ENCODE measurements at regions not wholly inside any gene's neighbourhood (a gene's known extent, or its start where the extent isn't known, plus 50 kb on each side); places are given as distances from the start of the nearest gene placed in this dataset.

DNA sequence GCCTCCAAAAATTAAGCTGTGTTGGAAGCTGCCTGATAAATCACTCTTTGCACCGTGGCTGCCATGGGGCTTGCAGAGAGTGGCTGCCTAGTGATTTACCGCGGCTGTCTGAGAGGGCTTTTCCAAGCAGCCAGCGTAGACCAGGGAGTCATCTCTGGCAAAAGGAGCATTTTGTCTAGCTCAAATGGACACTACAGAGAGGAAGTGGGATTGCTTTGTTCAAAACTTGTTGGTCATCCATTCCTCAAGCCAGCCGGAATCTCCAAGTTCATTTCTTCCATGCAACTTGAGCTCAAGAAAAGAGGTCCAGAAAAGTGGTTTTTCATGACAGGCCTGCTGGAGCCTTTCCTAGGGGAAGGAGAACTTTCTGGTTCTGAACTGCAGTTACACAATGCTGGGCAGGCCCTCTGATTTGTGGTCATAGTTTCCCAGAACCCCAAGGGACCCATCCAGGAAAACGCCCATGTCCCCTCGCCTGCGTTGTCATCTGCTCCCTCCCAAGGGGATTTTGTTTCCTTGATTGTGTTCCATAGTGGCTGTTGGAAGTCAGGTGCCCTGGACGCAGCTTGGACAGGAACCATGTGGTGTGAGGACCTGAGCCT, 108.1 kb downstream of the TRIB2 start:
- 74% methylated on average over 9 of the region's 9 CpGs for WGBS (ENCODE audit: insufficient coverage)
- H3K27ac ChIP-seq (ENCODE audit: low read length) = no peak overlapping the region
- H3K27me3 ChIP-seq (ENCODE audit: control insufficient read depth, insufficient read depth, low read length) = no peaks in the 10 kb centered on the region
- no peaks in the 10 kb centered on the region for H3K9me3 ChIP-seq (ENCODE audit: control insufficient read depth, insufficient read depth, low read length)
- Mint-ChIP-seq H3K36me3 (no peaks in the 10 kb centered on the region), H3K27ac (no peak overlapping the region), H3K9me3 (no peaks in the 10 kb centered on the region), H3K4me3 (no peak overlapping the region), H3K27me3 (ENCODE audit: low read depth in 2 of 2) (peaks cover 6 to 8% of the 10 kb centered on the region in 2 donors), H3K4me1 (peaks cover 2 to 7% of the 10 kb centered on the region in 2 donors)
- no peak overlapping the region for H3K4me3 ChIP-seq (ENCODE audit: low read length)
- H3K36me3 ChIP-seq (ENCODE audit: control insufficient read depth, insufficient read depth, low read length) = no peaks in the 10 kb centered on the region
- ATAC-seq = no peak
- DNase-seq = no peak
- H3K4me1 ChIP-seq (ENCODE audit: control insufficient read depth, insufficient read depth, low read length) = no peaks in the 10 kb centered on the region
- intact Hi-C loops (cut with micrococcal nuclease) = no loop called here
- TF ChIP-seq, protein P1, sequence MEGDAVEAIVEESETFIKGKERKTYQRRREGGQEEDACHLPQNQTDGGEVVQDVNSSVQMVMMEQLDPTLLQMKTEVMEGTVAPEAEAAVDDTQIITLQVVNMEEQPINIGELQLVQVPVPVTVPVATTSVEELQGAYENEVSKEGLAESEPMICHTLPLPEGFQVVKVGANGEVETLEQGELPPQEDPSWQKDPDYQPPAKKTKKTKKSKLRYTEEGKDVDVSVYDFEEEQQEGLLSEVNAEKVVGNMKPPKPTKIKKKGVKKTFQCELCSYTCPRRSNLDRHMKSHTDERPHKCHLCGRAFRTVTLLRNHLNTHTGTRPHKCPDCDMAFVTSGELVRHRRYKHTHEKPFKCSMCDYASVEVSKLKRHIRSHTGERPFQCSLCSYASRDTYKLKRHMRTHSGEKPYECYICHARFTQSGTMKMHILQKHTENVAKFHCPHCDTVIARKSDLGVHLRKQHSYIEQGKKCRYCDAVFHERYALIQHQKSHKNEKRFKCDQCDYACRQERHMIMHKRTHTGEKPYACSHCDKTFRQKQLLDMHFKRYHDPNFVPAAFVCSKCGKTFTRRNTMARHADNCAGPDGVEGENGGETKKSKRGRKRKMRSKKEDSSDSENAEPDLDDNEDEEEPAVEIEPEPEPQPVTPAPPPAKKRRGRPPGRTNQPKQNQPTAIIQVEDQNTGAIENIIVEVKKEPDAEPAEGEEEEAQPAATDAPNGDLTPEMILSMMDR (IDR thresholded peaks at IDR 0.05) = no peak

DNA sequence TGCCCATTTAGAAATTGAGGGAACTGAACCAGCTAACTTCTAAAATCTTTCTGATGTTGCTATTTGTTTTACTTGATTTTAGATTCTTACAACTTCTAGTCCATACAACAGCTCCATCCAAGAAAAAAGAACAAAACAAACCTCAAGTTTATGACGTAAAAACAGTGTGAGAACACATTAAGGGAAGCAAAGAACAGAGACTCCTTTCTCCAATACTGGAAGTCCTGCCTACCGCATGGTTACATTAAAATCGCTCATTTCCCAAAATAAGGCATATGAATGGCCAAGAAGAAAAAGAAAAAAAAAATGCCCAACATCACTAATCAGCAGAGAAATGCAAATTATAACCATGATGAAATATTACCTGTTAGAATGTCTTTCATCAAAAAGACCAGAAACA, 110.0 kb downstream of the TRIB2 start:
- DNase-seq (no peak), ATAC-seq (no peak)
- Mint-ChIP-seq H3K27me3 (ENCODE audit: low read depth in 2 of 2) (peaks cover 4 to 15% of the 10 kb centered on the region in 2 donors), H3K36me3 (no peaks in the 10 kb centered on the region), H3K9me3 (no peaks in the 10 kb centered on the region), H3K4me3 (no peak overlapping the region), H3K27ac (no peak overlapping the region), H3K4me1 (peaks cover 0 to 5% of the 10 kb centered on the region in 2 donors)
- H3K9me3 ChIP-seq (ENCODE audit: control insufficient read depth, insufficient read depth, low read length) = no peaks in the 10 kb centered on the region
- no peaks in the 10 kb centered on the region for H3K36me3 ChIP-seq (ENCODE audit: control insufficient read depth, insufficient read depth, low read length)
- H3K27me3 ChIP-seq (ENCODE audit: control insufficient read depth, insufficient read depth, low read length) = no peaks in the 10 kb centered on the region
- TF ChIP-seq, protein P1 (IDR thresholded peaks at IDR 0.05) = no peak
- WGBS (ENCODE audit: insufficient coverage) = 83% methylated on average over 3 of the region's 3 CpGs
- intact Hi-C loops (cut with micrococcal nuclease) = no loop called here
- H3K4me1 ChIP-seq (ENCODE audit: control insufficient read depth, insufficient read depth, low read length) = no peaks in the 10 kb centered on the region
- H3K27ac ChIP-seq (ENCODE audit: low read length) = no peak overlapping the region
- no peak overlapping the region for H3K4me3 ChIP-seq (ENCODE audit: low read length)

DNA sequence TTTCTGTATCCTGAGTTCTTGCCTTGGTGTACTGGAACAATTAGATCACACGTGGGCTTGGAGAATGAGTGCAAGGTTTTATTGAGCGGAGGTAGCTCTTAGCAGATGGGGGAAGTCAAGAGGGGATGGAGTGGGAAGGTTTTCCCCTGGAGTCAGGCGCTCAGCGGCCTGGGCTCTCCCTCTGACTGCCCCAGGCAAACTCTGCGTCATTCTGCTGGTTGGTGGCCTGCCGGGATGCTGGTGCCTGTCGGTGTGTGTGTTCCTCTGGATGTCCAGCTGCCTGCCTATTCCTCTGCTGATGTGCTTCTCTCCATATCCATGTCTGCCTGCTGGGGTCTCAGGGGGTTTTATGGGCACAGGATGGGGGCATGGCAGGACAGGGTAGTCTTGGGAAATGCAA, 111.0 kb downstream of the TRIB2 start:
- H3K9me3 Mint-ChIP-seq = no peaks in the 10 kb centered on the region
- no peak overlapping the region for H3K27ac ChIP-seq (ENCODE audit: low read length)
- DNase-seq = no peak
- H3K9me3 ChIP-seq (ENCODE audit: control insufficient read depth, insufficient read depth, low read length) = no peaks in the 10 kb centered on the region
- no peaks in the 10 kb centered on the region for H3K36me3 ChIP-seq (ENCODE audit: control insufficient read depth, insufficient read depth, low read length)
- no peak overlapping the region for H3K4me3 ChIP-seq (ENCODE audit: low read length)
- no peaks in the 10 kb centered on the region for H3K4me1 Mint-ChIP-seq
- no peaks in the 10 kb centered on the region for H3K4me1 ChIP-seq (ENCODE audit: control insufficient read depth, insufficient read depth, low read length)
- no peak overlapping the region for H3K4me3 Mint-ChIP-seq
- intact Hi-C loops (cut with micrococcal nuclease) = no loop called here
- ATAC-seq = no peak
- H3K27me3 Mint-ChIP-seq (ENCODE audit: low read depth in 2 of 2) = peaks cover 0 to 23% of the 10 kb centered on the region in 2 donors
- WGBS (ENCODE audit: insufficient coverage) = 97% methylated on average over 7 of the region's 7 CpGs
- H3K36me3 Mint-ChIP-seq = no peaks in the 10 kb centered on the region
- no peak overlapping the region for H3K27ac Mint-ChIP-seq
- TF ChIP-seq, protein P1 (IDR thresholded peaks at IDR 0.05) = no peak
- no peaks in the 10 kb centered on the region for H3K27me3 ChIP-seq (ENCODE audit: control insufficient read depth, insufficient read depth, low read length)

DNA sequence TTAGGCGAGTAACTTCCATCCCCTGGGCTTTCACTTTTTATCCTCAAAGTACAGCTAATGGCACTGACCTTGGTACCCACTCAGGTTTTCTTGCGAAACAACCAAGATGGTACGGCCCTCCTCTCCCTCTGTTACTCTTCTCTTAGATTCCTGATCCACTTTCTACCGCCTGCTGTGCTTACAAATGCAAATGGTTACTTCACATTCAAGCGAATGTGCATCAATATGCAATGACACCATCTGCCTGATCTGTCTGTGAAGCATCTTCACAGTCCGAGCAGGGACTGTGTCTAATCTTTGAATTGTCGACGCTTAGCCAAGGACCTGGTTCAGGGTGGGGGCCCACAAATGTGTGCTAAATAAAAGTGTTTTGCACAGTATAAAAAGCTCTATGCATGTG, 112.2 kb downstream of the TRIB2 start:
- Histone ChIP-seq H3K9me3 (ENCODE audit: control insufficient read depth, insufficient read depth, low read length) (no peaks in the 10 kb centered on the region), H3K4me1 (ENCODE audit: control insufficient read depth, insufficient read depth, low read length) (no peaks in the 10 kb centered on the region), H3K36me3 (ENCODE audit: control insufficient read depth, insufficient read depth, low read length) (no peaks in the 10 kb centered on the region), H3K27ac (ENCODE audit: low read length) (no peak overlapping the region), H3K27me3 (ENCODE audit: control insufficient read depth, insufficient read depth, low read length) (no peaks in the 10 kb centered on the region), H3K4me3 (ENCODE audit: low read length) (no peak overlapping the region)
- DNase-seq (no peak), ATAC-seq (no peak)
- no peaks in the 10 kb centered on the region for H3K9me3 Mint-ChIP-seq
- intact Hi-C loops (cut with micrococcal nuclease) = no loop called here
- peaks cover 0 to 17% of the 10 kb centered on the region in 2 donors for H3K27me3 Mint-ChIP-seq (ENCODE audit: low read depth in 2 of 2)
- no peaks in the 10 kb centered on the region for H3K4me1 Mint-ChIP-seq
- TF ChIP-seq, protein P1 (IDR thresholded peaks at IDR 0.05) = no peak
- no peak overlapping the region for H3K27ac Mint-ChIP-seq
- whole genome bisulfite sequencing (ENCODE audit: insufficient coverage) = 95% methylated on average over 8 of the region's 8 CpGs
- no peak overlapping the region for H3K4me3 Mint-ChIP-seq
- H3K36me3 Mint-ChIP-seq = no peaks in the 10 kb centered on the region

All from natural killer cell (primary cell).